Transverse colon (tissue), 4 donors: ENCODE measurements at regions not wholly inside any gene's neighbourhood (a gene's known extent, or its start where the extent isn't known, plus 50 kb on each side); places are given as distances from the start of the nearest gene placed in this dataset.

Source experiments
- DNase-seq: peaks from one replicate; pipeline ENCODE4 v3.0.0-alpha.2; 2019
- H3K27ac ChIP-seq, 4 donors: fragments of 200-600 bp; sonication (generic); 2 replicates each; pipeline ENCODE4 v1.5.1; 2016 to 2018; ENCODE audit warnings: inconsistent platforms in 4 of 4
- H3K27me3 ChIP-seq: fragments of 200-600 bp; sonication (generic); 2 replicates; pipeline ENCODE4 v1.5.1; 2017; ENCODE audit warnings: inconsistent platforms
- H3K36me3 ChIP-seq, 4 donors: fragments of 200-600 bp; sonication (generic); 2 replicates each; pipeline ENCODE4 v1.5.1; 2017 to 2019; ENCODE audit warnings: inconsistent platforms in 4 of 4
- H3K4me1 ChIP-seq, 4 donors: fragments of 200-600 bp; sonication (generic); 2 replicates each; pipeline ENCODE4 v1.5.1; 2017 to 2020; ENCODE audit warnings: inconsistent platforms in 4 of 4
- H3K4me3 ChIP-seq, 4 donors: fragments of 200-600 bp; sonication (generic); 1 replicate in 1 of 4; 2 replicates in 3 of 4; pipeline versions ENCODE4 v1.5.1 to v1.6.1; 2017 to 2019; ENCODE audit warnings: inconsistent platforms in 4 of 4
- H3K9me3 ChIP-seq, 2 donors: fragments of 200-600 bp; sonication (generic); 2 replicates each; pipeline ENCODE4 v1.5.1; 2017 to 2019; ENCODE audit warnings: inconsistent platforms in 2 of 2
- EP300 ChIP-seq: sonication (generic); formaldehyde crosslinking; IDR thresholded peaks from one replicate; pipeline ENCODE4 v1.6.1; 2017; ENCODE audit warnings: antibody characterized with exemption, low read depth
- POLR2A ChIP-seq: fragments of 450-650 bp; IDR thresholded peaks from one replicate; pipeline ENCODE4 v1.6.1; 2016; ENCODE audit warnings: antibody characterized with exemption, mild to moderate bottlenecking, moderate library complexity
- POLR2AphosphoS5 ChIP-seq, 3 donors: sonication (generic); formaldehyde crosslinking; IDR thresholded peaks; one replicate each; pipeline ENCODE4 v1.6.1; 2016; ENCODE audit warnings: antibody characterized with exemption in 3 of 3
- WGBS, 2 donors: methylation state at CpG; one replicate each; pipeline ENCODE4 v1.1.5; 2018; ENCODE audit warnings: low coverage in 1 of 2; 5-methylcytosine and 5-hydroxymethylcytosine counted together
- in situ Hi-C, 4 donors: fragments of 200-750 bp; cut with MboI; loops; one replicate each; pipeline versions ENCODE4 v1.15.0 to v1.15.1; 2017; ENCODE audit warnings: low sequenced_read_pairs in 3 of 4, low pct_ligation_motif_present in 1 of 4, low pct_unique_long_range_greater_than_20kb in 1 of 4
- intact Hi-C: fragments of 100-400 bp; cut with DNase I; formaldehyde crosslinking; loops from one replicate; pipeline ENCODE4 v1.15.1; 2023; ENCODE audit warnings: low total_unique reads
- TF ChIP-seq, protein P1 (sequence below), 5 experiments: fragments of 200-600 bp in 3 of 5; fragments of 450-650 bp in 2 of 5; sonication (generic) in 3 of 5; IDR thresholded peaks; 1 replicate in 2 of 5; 2 replicates in 3 of 5; pipeline ENCODE4 v1.5.1; 2016 to 2017; ENCODE audit warnings: antibody characterized with exemption in 5 of 5, inconsistent platforms in 3 of 5, mild to moderate bottlenecking in 2 of 5, moderate library complexity in 1 of 5

DNA sequence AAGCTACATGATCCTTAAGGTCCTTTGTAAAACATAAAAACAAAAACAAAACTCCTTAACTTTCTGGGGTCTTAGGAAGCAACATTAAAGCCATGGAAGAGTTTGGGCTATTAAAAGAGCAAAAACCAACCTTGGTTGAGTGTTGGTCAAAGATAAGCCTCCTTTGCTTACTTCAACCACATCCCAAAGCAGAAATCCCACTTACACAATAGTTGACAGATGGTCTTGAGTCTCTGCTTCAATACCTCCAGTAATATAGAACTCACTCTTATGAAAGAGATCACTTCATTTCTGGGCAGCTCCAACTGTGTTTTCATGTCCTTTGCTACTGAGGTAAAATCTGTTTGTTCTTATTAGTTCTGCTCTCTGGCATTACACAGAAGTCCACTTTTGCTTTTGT, 125.8 kb downstream of the SLC38A4 start:
- no peaks in the 10 kb centered on the region for H3K4me1 ChIP-seq
- no peak overlapping the region for H3K4me3 ChIP-seq
- H3K36me3 ChIP-seq, result no peaks in the 10 kb centered on the region
- in situ Hi-C loops (loop anchor here in 1 of 4 donors (25.0 kb wide), 2 partner anchors 237 to 563 kb away; no protein-coding TSS in a partner anchor), intact Hi-C loops (no loop called here)
- no peaks in the 10 kb centered on the region for H3K27me3 ChIP-seq
- no peak for DNase-seq
- peaks cover 0 to 4% of the 10 kb centered on the region in 2 donors for H3K9me3 ChIP-seq
- no peak overlapping the region for H3K27ac ChIP-seq
- no peak for TF ChIP-seq POLR2A
- TF ChIP-seq, protein P1, sequence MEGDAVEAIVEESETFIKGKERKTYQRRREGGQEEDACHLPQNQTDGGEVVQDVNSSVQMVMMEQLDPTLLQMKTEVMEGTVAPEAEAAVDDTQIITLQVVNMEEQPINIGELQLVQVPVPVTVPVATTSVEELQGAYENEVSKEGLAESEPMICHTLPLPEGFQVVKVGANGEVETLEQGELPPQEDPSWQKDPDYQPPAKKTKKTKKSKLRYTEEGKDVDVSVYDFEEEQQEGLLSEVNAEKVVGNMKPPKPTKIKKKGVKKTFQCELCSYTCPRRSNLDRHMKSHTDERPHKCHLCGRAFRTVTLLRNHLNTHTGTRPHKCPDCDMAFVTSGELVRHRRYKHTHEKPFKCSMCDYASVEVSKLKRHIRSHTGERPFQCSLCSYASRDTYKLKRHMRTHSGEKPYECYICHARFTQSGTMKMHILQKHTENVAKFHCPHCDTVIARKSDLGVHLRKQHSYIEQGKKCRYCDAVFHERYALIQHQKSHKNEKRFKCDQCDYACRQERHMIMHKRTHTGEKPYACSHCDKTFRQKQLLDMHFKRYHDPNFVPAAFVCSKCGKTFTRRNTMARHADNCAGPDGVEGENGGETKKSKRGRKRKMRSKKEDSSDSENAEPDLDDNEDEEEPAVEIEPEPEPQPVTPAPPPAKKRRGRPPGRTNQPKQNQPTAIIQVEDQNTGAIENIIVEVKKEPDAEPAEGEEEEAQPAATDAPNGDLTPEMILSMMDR (IDR thresholded peaks at IDR 0.05), result no peak

DNA sequence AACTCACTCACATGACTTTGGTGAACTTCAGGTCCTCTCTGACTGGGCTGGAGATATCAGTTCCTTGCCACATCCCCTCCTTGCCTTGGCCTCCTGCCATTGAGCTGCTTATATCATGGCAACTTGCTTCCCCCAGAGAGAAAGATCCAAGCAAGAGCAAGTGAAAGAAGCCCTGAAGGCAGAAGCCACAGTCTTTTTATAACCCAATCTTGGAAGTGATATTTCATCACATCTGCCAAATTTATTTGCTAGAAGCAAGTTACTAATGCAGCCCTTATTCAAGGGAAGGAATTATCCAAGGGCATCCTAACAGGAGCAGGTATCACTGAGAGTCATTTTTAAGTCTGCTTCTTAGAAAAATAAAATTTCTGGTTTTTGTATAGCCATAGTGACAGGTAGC, 127.8 kb downstream of the SLC38A4 start:
- no peak for TF ChIP-seq POLR2AphosphoS5 (IDR thresholded peaks at IDR 0.05)
- TF ChIP-seq, protein P1 (IDR thresholded peaks at IDR 0.05), result no peak
- no peak for TF ChIP-seq POLR2A
- TF ChIP-seq EP300, result no peak
- H3K4me1 ChIP-seq, result no peaks in the 10 kb centered on the region
- H3K27ac ChIP-seq, result no peak overlapping the region
- no peaks in the 10 kb centered on the region for H3K27me3 ChIP-seq
- peaks cover 0 to 4% of the 10 kb centered on the region in 2 donors for H3K9me3 ChIP-seq
- no peak for DNase-seq
- in situ Hi-C loops, result loop anchor here in 1 of 4 donors (25.0 kb wide), 2 partner anchors 239 to 561 kb away; no protein-coding TSS in a partner anchor
- H3K36me3 ChIP-seq, result no peaks in the 10 kb centered on the region
- no peak overlapping the region for H3K4me3 ChIP-seq
- intact Hi-C loops, result no loop called here

DNA sequence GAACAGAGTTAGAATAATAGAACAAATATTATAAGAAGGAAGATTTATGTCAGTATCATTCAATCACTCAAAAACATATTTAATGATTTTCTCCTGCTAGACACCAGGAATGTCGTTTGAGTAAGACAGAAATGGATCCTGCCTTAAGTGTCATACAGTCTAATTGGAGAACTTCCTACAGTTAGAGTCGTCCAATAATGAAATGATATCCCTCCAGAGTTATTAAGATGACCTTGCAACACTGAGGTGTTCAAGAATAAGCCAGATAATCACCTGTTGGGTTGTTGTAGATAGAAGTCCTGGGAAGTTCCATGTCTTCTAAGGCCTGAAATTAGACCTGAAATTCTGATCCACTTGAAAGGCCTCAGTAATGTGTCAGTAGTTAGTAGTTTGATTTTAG, 132.3 kb downstream of the SLC38A4 start:
- 71 to 75% methylated on average over 2 of the region's 2 CpGs for WGBS, 2 donors
- H3K4me1 ChIP-seq, result no peaks in the 10 kb centered on the region
- intact Hi-C loops (no loop called here), in situ Hi-C loops (loop anchor here in 1 of 4 donors (25.0 kb wide), 2 partner anchors 244 to 556 kb away; no protein-coding TSS in a partner anchor)
- H3K27ac ChIP-seq, result no peak overlapping the region
- DNase-seq, result no peak
- TF ChIP-seq POLR2AphosphoS5 (IDR thresholded peaks at IDR 0.05), result no peak
- no peak for TF ChIP-seq POLR2A
- TF ChIP-seq, protein P1 (IDR thresholded peaks at IDR 0.05), result no peak
- TF ChIP-seq EP300, result no peak
- peaks cover 0 to 4% of the 10 kb centered on the region in 2 donors for H3K9me3 ChIP-seq
- H3K36me3 ChIP-seq, result no peaks in the 10 kb centered on the region
- no peaks in the 10 kb centered on the region for H3K27me3 ChIP-seq
- H3K4me3 ChIP-seq, result no peak overlapping the region

DNA sequence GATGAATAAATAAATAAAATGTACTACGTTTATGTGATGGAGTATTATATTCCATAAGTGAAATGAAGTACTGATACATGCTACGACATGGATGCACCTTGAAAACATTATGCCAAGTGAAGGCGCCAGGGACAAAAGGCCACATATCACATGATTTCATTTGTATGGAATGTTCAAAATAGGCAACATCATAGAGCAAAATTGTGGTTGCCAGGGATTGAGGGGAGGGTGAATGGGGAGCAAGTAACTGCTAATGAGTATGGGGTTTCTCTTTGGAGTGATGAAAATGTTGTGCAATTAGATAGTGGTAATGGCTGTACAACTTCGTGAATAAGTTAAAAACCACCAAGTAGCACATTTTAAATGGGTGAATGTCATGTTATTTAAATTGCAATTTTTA, 132.8 kb downstream of the SLC38A4 start:
- H3K4me3 ChIP-seq, result no peak overlapping the region
- no peak for DNase-seq
- no peaks in the 10 kb centered on the region for H3K27me3 ChIP-seq
- TF ChIP-seq POLR2A (no peak), POLR2AphosphoS5 (IDR thresholded peaks at IDR 0.05) (no peak), EP300 (no peak)
- TF ChIP-seq, protein P1 (IDR thresholded peaks at IDR 0.05), result no peak
- WGBS, 2 donors, result 82 to 86% methylated on average over 4 of the region's 4 CpGs
- H3K4me1 ChIP-seq, result no peaks in the 10 kb centered on the region
- peaks cover 0 to 3% of the 10 kb centered on the region in 2 donors for H3K9me3 ChIP-seq
- in situ Hi-C loops (loop anchor here in 1 of 4 donors (25.0 kb wide), 2 partner anchors 244 to 556 kb away; no protein-coding TSS in a partner anchor), intact Hi-C loops (no loop called here)
- H3K36me3 ChIP-seq, result no peaks in the 10 kb centered on the region
- H3K27ac ChIP-seq, result no peak overlapping the region
